Activated CD8-positive, alpha-beta T cell treated with anti-CD3 and anti-CD28 coated beads for 36 hours (primary cell): ENCODE measurements at regions not wholly inside any gene's neighbourhood (a gene's known extent, or its start where the extent isn't known, plus 50 kb on each side); places are given as distances from the start of the nearest gene placed in this dataset.

Source experiments
- ATAC-seq: fragments of 200-7000 bp; cut with Tn5 transposase; one replicate; pipeline ENCODE4 v1.10.0; 2021; ENCODE audit warnings: mild to moderate bottlenecking, moderate library complexity
- CTCF ChIA-PET: fragments of 350-600 bp; sonication (Branson Sonifier 250); formaldehyde crosslinking; loops from one replicate; lab custom pipeline; 2021; ENCODE audit warnings: antibody characterized with exemption; lab: Charles Lee
- POLR2A ChIA-PET: fragments of 350-600 bp; sonication (Branson Sonifier 250); formaldehyde crosslinking; loops from one replicate; lab custom pipeline; 2021; ENCODE audit warnings: antibody characterized with exemption; lab: Charles Lee
- DNase-seq: peaks from one replicate; pipeline ENCODE4 v3.0.0-alpha.2; 2020
- H3K27ac Mint-ChIP-seq: one replicate; pipeline ENCODE4 v1.8.0; 2021; ENCODE audit warnings: mild to moderate bottlenecking, mixed read lengths
- H3K27me3 Mint-ChIP-seq: one replicate; pipeline ENCODE4 v1.8.0; 2021; ENCODE audit warnings: mixed read lengths
- H3K36me3 Mint-ChIP-seq: one replicate; pipeline ENCODE4 v1.8.0; 2021; ENCODE audit warnings: low read depth, mixed read lengths
- H3K4me1 Mint-ChIP-seq: one replicate; pipeline ENCODE4 v1.8.0; 2021; ENCODE audit warnings: low read depth, mixed read lengths
- H3K4me3 Mint-ChIP-seq: one replicate; pipeline ENCODE4 v1.8.0; 2021; ENCODE audit warnings: mild to moderate bottlenecking, moderate library complexity, mixed read lengths
- H3K9me3 Mint-ChIP-seq: one replicate; pipeline ENCODE4 v1.8.0; 2021; ENCODE audit warnings: mixed read lengths
- CTCF ChIP-seq: fragments of 200-600 bp; IDR thresholded peaks from one replicate; pipeline ENCODE4 v1.8.0; 2022; ENCODE audit warnings: antibody characterized with exemption, mild to moderate bottlenecking
- intact Hi-C: fragments of 100-400 bp; cut with micrococcal nuclease; formaldehyde crosslinking; loops from one replicate; pipeline ENCODE4 v1.10.0; 2022

- POLR2A ChIA-PET, result no interaction called here
- TF ChIP-seq CTCF, result no peak
- CTCF ChIA-PET, result no interaction called here
- Mint-ChIP-seq H3K4me1 (no peaks in the 10 kb centered on the region), H3K9me3 (no peaks in the 10 kb centered on the region), H3K36me3 (no peaks in the 10 kb centered on the region), H3K27ac (no peak overlapping the region), H3K27me3 (no peaks in the 10 kb centered on the region), H3K4me3 (no peak overlapping the region)
- no peak for ATAC-seq
- DNase-seq, result no peak
- intact Hi-C loops, result no loop called here
Observed at GRCh38 chr14:94717808-94718207, 52.1 kb downstream of the GSC start.

- ChIA-PET CTCF (no interaction called here), POLR2A (no interaction called here)
- H3K9me3 Mint-ChIP-seq, result no peaks in the 10 kb centered on the region
- ATAC-seq, result no peak
- TF ChIP-seq CTCF, result no peak
- H3K4me3 Mint-ChIP-seq, result no peak overlapping the region
- no peaks in the 10 kb centered on the region for H3K36me3 Mint-ChIP-seq
- no peak for DNase-seq
- H3K27me3 Mint-ChIP-seq, result no peaks in the 10 kb centered on the region
- no peaks in the 10 kb centered on the region for H3K4me1 Mint-ChIP-seq
- no peak overlapping the region for H3K27ac Mint-ChIP-seq
- intact Hi-C loops, result no loop called here
Observed at GRCh38 chr14:94716976-94717375, 52.9 kb downstream of the GSC start.

GRCh38 chr14:94713115-94713514 lies 56.8 kb downstream of the GSC start:
- ChIA-PET POLR2A (no interaction called here), CTCF (no interaction called here)
- no peak for TF ChIP-seq CTCF
- ATAC-seq, result no peak
- H3K27me3 Mint-ChIP-seq, result peaks cover 7% of the 10 kb centered on the region
- intact Hi-C loops, result no loop called here
- no peak for DNase-seq
- no peaks in the 10 kb centered on the region for H3K4me1 Mint-ChIP-seq
- H3K9me3 Mint-ChIP-seq, result no peaks in the 10 kb centered on the region
- H3K36me3 Mint-ChIP-seq, result no peaks in the 10 kb centered on the region
- H3K27ac Mint-ChIP-seq, result no peak overlapping the region
- no peak overlapping the region for H3K4me3 Mint-ChIP-seq

GRCh38 chr14:94710731-94711130 lies 59.2 kb downstream of the GSC start:
- POLR2A ChIA-PET, result no interaction called here
- CTCF ChIA-PET, result no interaction called here
- no peaks in the 10 kb centered on the region for H3K9me3 Mint-ChIP-seq

GRCh38 chr14:94707494-94707893 lies 62.4 kb downstream of the GSC start:
- ATAC-seq, result no peak

More at GRCh38 chr14:94710731-94711130, 59.2 kb downstream of the GSC start:
- Mint-ChIP-seq H3K27me3 (peaks cover 9% of the 10 kb centered on the region), H3K4me1 (no peaks in the 10 kb centered on the region), H3K36me3 (no peaks in the 10 kb centered on the region), H3K27ac (no peak overlapping the region), H3K4me3 (no peak overlapping the region)
- ATAC-seq (no peak), DNase-seq (no peak)
- intact Hi-C loops, result no loop called here
- no peak for TF ChIP-seq CTCF

More at GRCh38 chr14:94707494-94707893, 62.4 kb downstream of the GSC start:
- no peaks in the 10 kb centered on the region for H3K4me1 Mint-ChIP-seq
- H3K4me3 Mint-ChIP-seq, result no peak overlapping the region
- no peaks in the 10 kb centered on the region for H3K36me3 Mint-ChIP-seq
- H3K9me3 Mint-ChIP-seq, result no peaks in the 10 kb centered on the region
- intact Hi-C loops, result no loop called here
- no peak for DNase-seq
- no peak overlapping the region for H3K27ac Mint-ChIP-seq
- no peak for TF ChIP-seq CTCF
- ChIA-PET CTCF (interaction anchor here (1.7 kb wide), 1 partner anchor 17 kb away, joined by 5 read pairs; no protein-coding TSS in a partner anchor), POLR2A (no interaction called here)
- H3K27me3 Mint-ChIP-seq, result peaks cover 9% of the 10 kb centered on the region
